ENCODE measurements at regions not wholly inside any gene's neighbourhood (a gene's known extent, or its start where the extent isn't known, plus 50 kb on each side); places are given as distances from the start of the nearest gene placed in this dataset.

DNA sequence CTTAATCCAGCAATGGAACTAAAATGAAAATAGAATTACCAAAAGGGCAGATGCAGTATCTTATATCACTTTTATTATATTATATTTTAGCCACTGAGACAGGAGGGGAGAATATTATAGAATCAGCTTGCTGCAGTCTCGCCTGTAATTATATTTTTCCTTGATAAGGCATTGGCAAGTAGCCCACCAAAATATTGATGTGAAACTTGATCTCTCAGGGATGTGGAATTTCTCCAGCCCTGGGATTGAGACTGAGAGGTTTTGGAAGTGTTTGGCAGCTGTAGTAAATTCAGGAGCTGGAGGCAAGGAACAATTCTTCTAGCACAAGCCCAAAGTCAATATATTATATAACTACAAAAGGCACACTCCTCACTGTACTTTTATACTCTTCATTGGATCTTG lies 142.1 kb upstream of the ADAMTSL1 start:
- H3K4me2 ChIP-seq (ENCODE audit: insufficient read depth, low read length) = no peak overlapping the region
- no peaks in the 10 kb centered on the region for H3K79me2 ChIP-seq (ENCODE audit: control insufficient read depth, insufficient read depth, low read length)
- H4K20me1 ChIP-seq (replicated peaks; ENCODE audit: control insufficient read depth, insufficient read depth, low read length) = no peaks in the 10 kb centered on the region
- H3K27me3 ChIP-seq (ENCODE audit: control insufficient read depth in 2 of 2, insufficient read depth in 2 of 2, low read length in 2 of 2) = no peaks in the 10 kb centered on the region
- in situ Hi-C loops (cut with MboI) = no loop called here
- ChIA-PET CTCF (ENCODE audit: low intra/inter-chr PET ratio) (no interaction called here), POLR2A (no interaction called here)
- no peaks in the 10 kb centered on the region for H3K36me3 ChIP-seq (ENCODE audit: control insufficient read depth, insufficient read depth, low read length)
- WGBS (ENCODE audit: insufficient coverage, low coverage, missing lambda C conversion rate) = no CpG with 5 or more reads among the region's 1 CpG
- no peak overlapping the region for H3K9ac ChIP-seq (ENCODE audit: insufficient read depth in 1 of 2, low read depth in 2 of 2, low read length in 2 of 2)
- H3K9me1 ChIP-seq (ENCODE audit: control insufficient read depth, insufficient read depth, low read length) = no peaks in the 10 kb centered on the region
- H3K27ac ChIP-seq (ENCODE audit: extremely low read depth, low read depth, low read length) = no peak overlapping the region
- DNase-seq (ENCODE audit: extremely low read depth in 1 of 4, low spot score in 3 of 4) = no peak
- no peaks in the 10 kb centered on the region for H3K9me3 ChIP-seq (replicated peaks; ENCODE audit: control insufficient read depth, insufficient read depth, low read depth, low read length)
- H2AFZ ChIP-seq (ENCODE audit: low read depth, low read length) = no peak overlapping the region
- ATAC-seq = no peak
- no TSS peak for BruUV-seq (replicated peaks)
- H3K4me1 ChIP-seq (replicated peaks in 1 of 2; ENCODE audit: control insufficient read depth in 2 of 2, insufficient read depth in 2 of 2, low read length in 2 of 2) = no peaks in the 10 kb centered on the region
- no peak overlapping the region for H3K4me3 ChIP-seq
- intact Hi-C loops (cut with micrococcal nuclease) = no loop called here
- no peak for TF ChIP-seq ZNF197 (CRISPR knock-in tag; IDR thresholded peaks at IDR 0.05; ENCODE audit: low read depth)
- no peak for FAIRE-seq

- H3K4me2 ChIP-seq (ENCODE audit: insufficient read depth, low read length) = no peak overlapping the region
- WGBS (ENCODE audit: insufficient coverage, low coverage, missing lambda C conversion rate) = 0% methylated on average over 2 of the region's 2 CpGs
- in situ Hi-C loops (cut with MboI) (no loop called here), intact Hi-C loops (cut with micrococcal nuclease) (no loop called here)
- DNase-seq (ENCODE audit: extremely low read depth in 1 of 4, low spot score in 3 of 4) (no peak), ATAC-seq (no peak), FAIRE-seq (no peak)
- no peaks in the 10 kb centered on the region for H3K4me1 ChIP-seq (replicated peaks in 1 of 2; ENCODE audit: control insufficient read depth in 2 of 2, insufficient read depth in 2 of 2, low read length in 2 of 2)
- H3K27me3 ChIP-seq (ENCODE audit: control insufficient read depth in 2 of 2, insufficient read depth in 2 of 2, low read length in 2 of 2) = no peaks in the 10 kb centered on the region
- POLR2A ChIA-PET = no interaction called here
- H3K36me3 ChIP-seq (ENCODE audit: control insufficient read depth, insufficient read depth, low read length) = no peaks in the 10 kb centered on the region
- H3K79me2 ChIP-seq (ENCODE audit: control insufficient read depth, insufficient read depth, low read length) = no peaks in the 10 kb centered on the region
- no peaks in the 10 kb centered on the region for H3K9me3 ChIP-seq (replicated peaks; ENCODE audit: control insufficient read depth, insufficient read depth, low read depth, low read length)
- H3K9ac ChIP-seq (ENCODE audit: insufficient read depth in 1 of 2, low read depth in 2 of 2, low read length in 2 of 2) = no peak overlapping the region
- H3K9me1 ChIP-seq (ENCODE audit: control insufficient read depth, insufficient read depth, low read length) = no peaks in the 10 kb centered on the region
- no peak overlapping the region for H3K27ac ChIP-seq (ENCODE audit: extremely low read depth, low read depth, low read length)
- no TSS peak for BruUV-seq (replicated peaks)
- no peak overlapping the region for H2AFZ ChIP-seq (ENCODE audit: low read depth, low read length)
- CTCF ChIA-PET (ENCODE audit: low intra/inter-chr PET ratio) = no interaction called here
- H3K4me3 ChIP-seq = no peak overlapping the region
- no peaks in the 10 kb centered on the region for H4K20me1 ChIP-seq (replicated peaks; ENCODE audit: control insufficient read depth, insufficient read depth, low read length)
- TF ChIP-seq THRA (IDR thresholded peaks at IDR 0.05) = no peak
- no peak for TF ChIP-seq MTF1 (CRISPR knock-in tag; IDR thresholded peaks at IDR 0.05; ENCODE audit: borderline replicate concordance)
- TF ChIP-seq FOXM1 (IDR thresholded peaks at IDR 0.05; ENCODE audit: low read depth) = no peak
- no peak for TF ChIP-seq FOXM1 (CRISPR knock-in tag; IDR thresholded peaks at IDR 0.05; ENCODE audit: low read depth)
- TF ChIP-seq HDAC1 (IDR thresholded peaks at IDR 0.05) = no peak
- no peak for TF ChIP-seq POLR2H (tag; IDR thresholded peaks at IDR 0.05; ENCODE audit: low read depth)
- no peak for TF ChIP-seq TAL1 (IDR thresholded peaks at IDR 0.05)
- TF ChIP-seq HDAC8 (tag; IDR thresholded peaks at IDR 0.05) = no peak
- TF ChIP-seq EZH2 (IDR thresholded peaks at IDR 0.05; ENCODE audit: borderline replicate concordance, low read depth, low read length) = no peak
- TF ChIP-seq TBL1XR1 (IDR thresholded peaks at IDR 0.05; ENCODE audit: low read length in 2 of 2) = no peak
- no peak for TF ChIP-seq GABPB1 (CRISPR knock-in tag; IDR thresholded peaks at IDR 0.05)
- TF ChIP-seq ZNF408 (CRISPR knock-in tag; IDR thresholded peaks at IDR 0.05; ENCODE audit: low read depth) = no peak
- TF ChIP-seq, protein P1, sequence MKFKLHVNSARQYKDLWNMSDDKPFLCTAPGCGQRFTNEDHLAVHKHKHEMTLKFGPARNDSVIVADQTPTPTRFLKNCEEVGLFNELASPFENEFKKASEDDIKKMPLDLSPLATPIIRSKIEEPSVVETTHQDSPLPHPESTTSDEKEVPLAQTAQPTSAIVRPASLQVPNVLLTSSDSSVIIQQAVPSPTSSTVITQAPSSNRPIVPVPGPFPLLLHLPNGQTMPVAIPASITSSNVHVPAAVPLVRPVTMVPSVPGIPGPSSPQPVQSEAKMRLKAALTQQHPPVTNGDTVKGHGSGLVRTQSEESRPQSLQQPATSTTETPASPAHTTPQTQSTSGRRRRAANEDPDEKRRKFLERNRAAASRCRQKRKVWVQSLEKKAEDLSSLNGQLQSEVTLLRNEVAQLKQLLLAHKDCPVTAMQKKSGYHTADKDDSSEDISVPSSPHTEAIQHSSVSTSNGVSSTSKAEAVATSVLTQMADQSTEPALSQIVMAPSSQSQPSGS (CRISPR knock-in tag; IDR thresholded peaks at IDR 0.05) = no peak
- TF ChIP-seq ZNF431 (CRISPR knock-in tag; IDR thresholded peaks at IDR 0.05) = no peak
- no peak for TF ChIP-seq MYNN (IDR thresholded peaks at IDR 0.05)
- TF ChIP-seq MYNN (CRISPR knock-in tag; IDR thresholded peaks at IDR 0.05) = no peak
Measured at GRCh38 chr9:18333157-18333556, 140.8 kb upstream of the ADAMTSL1 start.

Data from K562 (cell line).